AG04449 (cell line): ENCODE measurements at regions not wholly inside any gene's neighbourhood (a gene's known extent, or its start where the extent isn't known, plus 50 kb on each side); places are given as distances from the start of the nearest gene placed in this dataset.

ENCODE experiments used
- CTCF ChIA-PET: fragments of 350-600 bp; formaldehyde crosslinking; extraction: SDS; loops from one replicate; lab custom pipeline; 2021; ENCODE audit warnings: antibody characterized with exemption; lab: Yijun Ruan, JAX
- POLR2A ChIA-PET: fragments of 400-600, 350-600 bp; formaldehyde crosslinking; extraction: SDS; loops from one replicate; lab custom pipeline; 2020; ENCODE audit warnings: antibody characterized with exemption, inconsistent platforms; lab: Yijun Ruan, JAX
- DNase-seq: peaks from one replicate; pipeline ENCODE4 v3.0.0-alpha.2; 2010; ENCODE audit warnings: low read depth, low spot score
- H3K4me3 ChIP-seq: 2 replicates; pipeline ENCODE4 v1.5.1; 2011; ENCODE audit warnings: low read depth, mild to moderate bottlenecking, control low read depth, low read length
- CTCF ChIP-seq: IDR thresholded peaks from one replicate; pipeline ENCODE4 v1.5.1; 2011; ENCODE audit warnings: mild to moderate bottlenecking, moderate library complexity, low read length, control low read depth, inconsistent platforms; ENCODE audit not compliant: insufficient read depth; ENCODE audit errors: missing control alignments

- ChIA-PET CTCF (no interaction called here), POLR2A (no interaction called here)
- DNase-seq, result no peak
- TF ChIP-seq CTCF, result no peak
- H3K4me3 ChIP-seq, result no peak overlapping the region
These were observed 167.8 kb downstream of the NUP35 start for GRCh38 chr2:183292028-183292427.

- no peak for TF ChIP-seq CTCF
- ChIA-PET POLR2A (no interaction called here), CTCF (no interaction called here)
- no peak for DNase-seq
- H3K4me3 ChIP-seq, result no peak overlapping the region
These were observed 215.1 kb downstream of the NUP35 start for GRCh38 chr2:183339311-183339710.

GRCh38 chr2:183341057-183341456 lies 216.8 kb downstream of the NUP35 start:
- no peak for DNase-seq
- no peak overlapping the region for H3K4me3 ChIP-seq
- POLR2A ChIA-PET, result no interaction called here
- no peak for TF ChIP-seq CTCF
- CTCF ChIA-PET, result no interaction called here

GRCh38 chr2:183347969-183348368 lies 223.7 kb downstream of the NUP35 start:
- no peak overlapping the region for H3K4me3 ChIP-seq
- ChIA-PET CTCF (interaction anchor here (1.4 kb wide), 1 partner anchor 11 kb away, joined by 6 read pairs; no protein-coding TSS in a partner anchor), POLR2A (no interaction called here)
- DNase-seq, result no peak
- TF ChIP-seq CTCF, result no peak

GRCh38 chr2:183348492-183348891 lies 224.2 kb downstream of the NUP35 start:
- no peak for DNase-seq
- CTCF ChIA-PET, result interaction anchor here (1.4 to 2.7 kb wide), 2 partner anchors 11 kb away, joined by 6 to 9 read pairs; no protein-coding TSS in a partner anchor
- no peak for TF ChIP-seq CTCF
- H3K4me3 ChIP-seq, result no peak overlapping the region
- POLR2A ChIA-PET, result no interaction called here

- ChIA-PET POLR2A (no interaction called here), CTCF (interaction anchor here (2.7 kb wide), 1 partner anchor 11 kb away, joined by 9 read pairs; no protein-coding TSS in a partner anchor)
- TF ChIP-seq CTCF, result no peak
- H3K4me3 ChIP-seq, result no peak overlapping the region
- DNase-seq, result no peak
These were observed 224.8 kb downstream of the NUP35 start for GRCh38 chr2:183349091-183349490.
